ENCODE measurements at regions not wholly inside any gene's neighbourhood (a gene's known extent, or its start where the extent isn't known, plus 50 kb on each side); places are given as distances from the start of the nearest gene placed in this dataset.
"Not testable (repeated sequence)": the region's sequence is repeated elsewhere in the genome, so short reads cannot be mapped to it uniquely, and the experiment has no call there.

DNA sequence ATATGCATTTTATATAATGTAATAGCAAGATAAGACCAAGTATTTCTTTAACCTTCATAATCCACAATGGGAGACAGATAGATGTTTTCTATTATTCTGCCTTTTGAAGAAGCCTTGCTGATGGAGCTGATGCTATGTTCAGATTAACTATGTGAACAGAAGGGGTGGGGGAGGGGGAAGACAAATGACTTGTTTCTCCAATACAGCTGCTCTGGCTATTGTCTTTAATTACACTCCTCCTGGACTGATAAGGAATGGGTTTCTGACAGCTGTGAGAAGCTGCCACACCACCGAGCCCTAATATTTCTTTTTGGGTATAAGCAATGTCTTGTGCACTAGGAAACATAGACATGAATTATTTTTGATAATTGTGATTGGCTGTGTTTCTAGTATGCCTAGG, 62.0 kb downstream of the CAVIN4 start:
- in situ Hi-C loops (cut with MboI; ENCODE audit: low sequenced_read_pairs) = no loop called here

DNA sequence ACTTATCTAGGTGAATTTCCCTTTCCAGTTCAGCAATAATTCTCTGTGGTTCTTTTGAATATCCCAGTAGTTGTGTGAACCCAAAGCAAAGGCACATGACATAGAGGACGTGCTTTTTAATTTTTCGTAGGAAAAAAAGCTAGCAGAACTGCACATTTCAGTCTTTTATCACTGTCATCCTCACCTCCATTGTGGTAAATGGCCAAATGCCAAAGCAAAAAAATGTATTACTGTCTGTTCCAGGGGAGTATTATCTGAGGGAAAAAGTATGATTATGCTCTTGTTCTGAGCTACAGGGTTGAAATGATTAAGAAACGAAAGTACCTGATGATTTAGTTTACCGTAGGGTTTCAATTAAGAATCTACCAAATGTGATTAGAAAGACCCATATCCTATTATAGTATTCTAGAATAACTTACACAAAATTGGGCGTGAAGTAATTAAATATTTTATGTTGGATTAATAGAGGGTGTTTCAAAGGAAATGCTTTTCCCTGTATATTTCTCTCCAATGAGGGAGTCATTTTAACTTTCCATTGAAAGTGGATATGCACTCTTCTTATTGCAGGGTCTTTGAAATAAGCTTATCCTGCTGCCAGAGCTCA, 62.7 kb downstream of the CAVIN4 start:
- in situ Hi-C loops (cut with MboI; ENCODE audit: low sequenced_read_pairs) = no loop called here

DNA sequence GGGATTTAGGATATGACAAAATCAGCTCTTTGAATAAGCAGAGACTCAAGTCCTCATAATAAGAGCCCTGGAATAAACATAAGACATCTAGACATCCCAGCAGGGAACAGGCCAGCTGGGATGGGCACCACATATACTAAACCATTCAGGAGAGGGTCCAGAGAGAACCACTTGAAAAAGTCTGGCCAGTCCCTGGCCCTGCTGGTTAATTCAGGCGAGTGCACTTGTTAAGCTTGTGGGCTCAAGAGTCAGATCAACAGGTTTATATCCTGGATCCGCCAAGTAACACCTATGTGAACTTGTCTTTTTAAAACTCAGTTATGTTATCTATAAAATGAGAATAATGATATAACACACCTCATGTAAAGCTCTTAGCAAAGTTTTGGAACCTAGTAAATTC, 63.3 kb downstream of the CAVIN4 start:
- in situ Hi-C loops (cut with MboI; ENCODE audit: low sequenced_read_pairs) = no loop called here

DNA sequence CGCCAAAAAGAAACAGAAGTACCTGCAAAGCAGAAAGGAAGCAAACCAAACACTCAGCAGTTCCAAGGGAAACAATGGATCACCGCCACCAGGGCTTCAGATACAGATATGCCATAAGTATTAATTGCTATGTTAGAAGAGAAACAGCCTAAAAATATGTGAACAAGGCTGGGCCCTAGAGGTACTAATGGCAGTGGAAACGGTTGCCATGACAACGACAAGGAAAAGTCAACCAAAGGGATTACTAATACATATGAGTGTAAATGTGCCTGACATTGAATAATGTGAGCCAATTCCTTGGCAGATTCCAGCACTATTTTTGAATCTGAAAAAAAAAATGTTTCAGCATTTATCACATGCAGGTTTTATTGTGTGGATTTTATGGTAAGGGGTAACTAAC, 75.0 kb downstream of the CAVIN4 start:
- in situ Hi-C loops (cut with MboI; ENCODE audit: low sequenced_read_pairs) = no loop called here

DNA sequence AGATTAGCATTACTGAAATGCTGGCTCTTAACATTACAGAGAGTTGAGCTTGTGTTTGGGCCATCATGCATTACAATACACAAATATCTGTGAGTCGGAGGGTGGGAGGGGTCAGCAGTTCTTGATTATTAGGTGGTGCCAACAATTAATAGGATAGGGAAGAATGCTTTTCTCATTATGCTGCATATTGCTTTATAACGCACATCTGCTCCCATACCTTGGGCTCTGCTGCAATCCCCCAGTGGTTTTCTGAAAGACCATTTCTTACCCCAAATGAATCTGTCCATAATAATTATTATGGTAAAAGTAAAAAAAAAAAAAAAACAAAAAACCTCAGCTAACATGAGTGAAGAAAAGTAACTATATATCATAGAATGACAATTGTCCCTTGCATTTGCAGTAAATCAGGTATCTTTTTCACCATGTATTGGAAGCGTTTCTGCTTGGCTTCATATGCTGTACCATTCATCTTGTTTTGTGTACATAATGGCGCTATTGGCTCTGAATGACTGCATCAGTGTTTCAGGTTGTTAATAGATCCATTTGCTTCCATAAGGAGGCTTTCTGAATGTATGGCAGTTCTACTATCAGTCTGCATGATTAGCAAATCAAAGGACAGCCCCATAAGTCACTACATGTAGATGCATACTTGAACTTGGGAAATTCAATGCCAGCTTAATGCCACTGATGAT, 75.9 kb downstream of the CAVIN4 start:
- in situ Hi-C loops (cut with MboI; ENCODE audit: low sequenced_read_pairs) = no loop called here

DNA sequence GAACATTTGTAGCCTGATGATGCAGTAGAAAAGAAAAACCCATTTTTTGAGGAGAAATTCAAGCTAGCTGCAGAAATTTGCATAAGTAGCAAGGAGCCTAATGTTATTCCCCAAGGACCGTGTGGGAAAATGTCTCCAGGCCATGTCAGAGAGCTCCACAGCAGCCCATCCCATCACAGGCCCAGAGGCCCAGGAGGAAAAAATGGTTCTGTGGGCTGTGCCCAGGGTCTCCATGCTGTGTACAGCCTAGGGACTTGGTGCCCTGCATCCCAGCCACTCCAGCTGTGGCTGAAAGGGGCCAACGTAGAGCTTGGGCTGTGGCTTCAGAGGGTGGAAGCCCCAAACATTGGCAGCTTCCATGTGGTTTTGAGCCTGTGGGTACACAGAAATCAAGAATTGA, 79.0 kb downstream of the CAVIN4 start:
- in situ Hi-C loops (cut with MboI; ENCODE audit: low sequenced_read_pairs) = not testable (repeated sequence)

DNA sequence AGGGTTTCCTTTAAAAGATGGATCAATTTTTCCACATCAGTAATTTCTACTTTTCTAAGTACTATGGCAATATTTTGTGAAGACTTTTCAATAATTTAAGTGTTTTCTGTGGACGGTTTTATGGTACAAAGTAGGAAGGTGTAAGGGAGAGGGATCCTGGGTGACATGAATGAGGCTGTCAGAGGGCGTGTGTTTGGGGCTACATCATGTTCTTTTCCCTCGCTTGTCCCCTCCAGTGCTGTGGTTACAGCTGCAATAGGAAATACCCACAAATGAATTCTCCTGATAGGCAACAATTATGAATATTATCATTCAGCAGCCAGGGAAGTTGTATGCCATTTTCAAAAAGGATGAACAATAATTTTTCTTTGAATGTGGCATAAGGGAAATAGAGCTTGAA, 83.8 kb downstream of the CAVIN4 start:
- in situ Hi-C loops (cut with MboI; ENCODE audit: low sequenced_read_pairs) = no loop called here

DNA sequence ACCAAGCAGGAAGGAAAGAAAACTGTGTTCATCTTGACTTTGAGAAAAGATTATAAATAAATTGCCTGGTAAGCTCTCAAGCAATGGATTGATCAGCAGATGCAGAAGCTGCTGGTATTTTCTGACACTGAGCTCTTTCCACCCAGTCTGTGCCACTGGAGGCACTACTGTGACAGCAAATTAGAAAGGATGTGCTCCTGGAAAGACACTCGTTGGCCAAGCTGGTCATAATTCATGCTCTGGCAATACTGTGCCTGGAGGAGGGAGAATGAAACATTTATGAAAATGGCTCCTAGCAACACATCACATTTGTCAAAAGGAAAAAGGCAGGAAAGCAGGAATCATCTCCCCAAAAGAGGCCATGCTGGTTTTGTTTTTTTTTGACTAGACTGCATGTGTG, 84.2 kb downstream of the CAVIN4 start:
- in situ Hi-C loops (cut with MboI; ENCODE audit: low sequenced_read_pairs) = no loop called here

DNA sequence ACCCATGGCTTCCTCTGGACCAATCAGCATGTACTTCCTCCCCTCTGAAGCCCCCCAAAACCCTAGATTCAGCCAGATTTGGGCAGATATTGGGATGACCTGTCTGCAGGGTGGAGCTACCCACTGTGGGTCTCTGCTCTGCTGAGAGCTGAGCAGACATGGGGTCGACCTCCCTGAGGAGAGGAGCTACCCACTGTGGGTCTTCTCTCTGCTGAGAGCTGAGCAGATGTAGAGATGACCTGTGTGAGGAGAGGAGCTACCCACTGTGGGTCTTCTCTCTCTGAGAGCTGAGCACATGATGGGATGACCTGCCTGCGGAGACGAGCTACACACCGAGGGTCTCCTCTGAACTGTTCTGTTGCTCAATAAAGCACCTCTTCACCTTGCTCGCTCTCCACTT, 89.6 kb downstream of the CAVIN4 start:
- in situ Hi-C loops (cut with MboI; ENCODE audit: low sequenced_read_pairs) = no loop called here

DNA sequence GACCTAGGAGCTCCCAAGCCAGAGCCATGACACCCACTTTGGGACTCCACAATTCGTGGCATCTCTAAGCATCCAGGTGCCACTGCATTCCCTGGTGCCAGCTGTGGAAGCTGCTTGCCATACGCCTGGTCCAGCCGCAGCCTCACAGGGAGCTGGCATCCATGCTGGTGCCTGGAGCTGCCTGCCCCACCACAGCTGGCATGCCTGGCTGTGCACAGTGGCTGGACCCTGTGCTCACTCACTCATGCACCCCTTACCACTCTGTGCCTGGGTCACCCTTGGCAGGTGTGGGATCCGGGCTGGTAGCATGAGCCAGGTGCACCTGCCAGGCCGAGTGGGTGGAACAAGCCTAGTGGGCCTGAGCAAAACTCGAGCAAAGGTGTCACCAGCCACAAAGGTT, 90.1 kb downstream of the CAVIN4 start:
- in situ Hi-C loops (cut with MboI; ENCODE audit: low sequenced_read_pairs) = no loop called here

DNA sequence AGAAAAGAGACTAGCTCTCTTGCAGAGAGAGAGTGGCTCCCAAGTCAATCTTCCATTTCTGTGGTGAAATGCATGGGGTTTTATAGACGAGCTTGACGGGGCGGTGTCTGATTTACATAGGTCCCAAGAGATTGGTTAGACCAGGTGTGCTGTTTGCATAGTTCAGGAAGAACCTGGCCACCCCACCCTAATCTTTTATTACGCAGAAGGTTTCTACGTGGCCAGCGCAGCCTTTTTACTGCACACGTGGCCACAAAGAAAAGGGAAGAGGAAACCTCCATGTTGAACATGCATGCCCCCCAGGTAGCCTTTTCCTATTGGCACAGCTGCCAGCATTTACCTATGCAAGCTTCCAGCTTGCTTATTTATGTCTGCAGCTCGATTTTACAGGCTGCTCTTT, 92.1 kb downstream of the CAVIN4 start:
- in situ Hi-C loops (cut with MboI; ENCODE audit: low sequenced_read_pairs) = no loop called here

DNA sequence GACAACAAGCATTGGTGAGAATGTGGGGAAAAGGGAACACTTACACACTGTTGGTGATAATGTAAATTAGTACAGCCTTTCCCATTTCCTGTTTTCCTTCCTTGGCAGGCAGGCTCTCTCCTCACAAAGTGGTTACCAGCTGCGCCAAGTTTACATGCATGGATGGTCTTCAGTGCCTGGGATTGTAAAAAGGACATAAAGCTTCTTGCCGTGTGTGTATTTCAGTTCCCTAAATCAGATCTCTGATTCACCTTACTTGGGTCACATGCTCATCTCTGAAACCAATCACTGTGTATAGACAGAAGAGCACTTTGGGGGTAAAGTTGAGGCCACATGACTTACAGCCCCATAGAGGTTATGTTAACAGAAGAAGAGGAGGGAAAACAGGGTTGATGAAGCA, 92.8 kb downstream of the CAVIN4 start:
- in situ Hi-C loops (cut with MboI; ENCODE audit: low sequenced_read_pairs) = no loop called here

DNA sequence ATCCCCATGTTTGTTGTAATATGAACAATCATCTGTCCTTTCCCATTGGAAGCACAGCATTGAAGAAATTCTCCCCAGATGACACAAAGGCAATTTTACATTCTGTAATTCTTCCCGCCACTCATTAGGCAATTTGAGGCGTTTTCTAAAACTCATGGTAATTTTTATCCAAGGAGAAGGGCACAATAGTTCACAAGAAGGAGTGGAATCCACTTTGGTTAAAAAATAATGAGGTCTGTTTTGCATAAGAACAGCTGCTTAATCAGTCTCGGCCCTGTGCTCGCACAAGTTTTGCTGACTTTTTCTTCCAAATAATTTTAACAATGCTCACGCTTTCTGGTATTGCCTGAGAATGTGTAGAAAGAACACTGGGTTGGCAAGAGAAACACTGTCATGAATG, 94.0 kb downstream of the CAVIN4 start:
- in situ Hi-C loops (cut with MboI; ENCODE audit: low sequenced_read_pairs) = no loop called here

DNA sequence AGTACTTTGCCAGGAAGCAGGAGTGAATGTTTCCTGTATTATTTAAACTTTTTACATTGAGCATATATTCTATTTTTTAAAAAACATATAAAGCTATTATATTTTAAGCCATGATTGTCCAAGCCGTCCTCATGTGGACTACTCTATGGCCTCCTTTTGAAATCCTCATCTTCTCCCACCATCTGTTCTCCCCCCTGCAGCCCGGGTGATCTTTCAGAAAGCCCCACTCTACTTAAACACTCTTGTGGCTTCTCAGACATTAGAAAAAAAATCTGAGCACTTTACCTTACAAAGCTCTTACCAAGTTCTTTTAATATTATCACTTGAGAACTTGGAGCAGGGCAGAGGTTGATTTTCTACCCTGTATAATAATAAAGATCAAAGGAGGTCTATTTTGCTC, 95.4 kb downstream of the CAVIN4 start:
- in situ Hi-C loops (cut with MboI; ENCODE audit: low sequenced_read_pairs) = no loop called here

DNA sequence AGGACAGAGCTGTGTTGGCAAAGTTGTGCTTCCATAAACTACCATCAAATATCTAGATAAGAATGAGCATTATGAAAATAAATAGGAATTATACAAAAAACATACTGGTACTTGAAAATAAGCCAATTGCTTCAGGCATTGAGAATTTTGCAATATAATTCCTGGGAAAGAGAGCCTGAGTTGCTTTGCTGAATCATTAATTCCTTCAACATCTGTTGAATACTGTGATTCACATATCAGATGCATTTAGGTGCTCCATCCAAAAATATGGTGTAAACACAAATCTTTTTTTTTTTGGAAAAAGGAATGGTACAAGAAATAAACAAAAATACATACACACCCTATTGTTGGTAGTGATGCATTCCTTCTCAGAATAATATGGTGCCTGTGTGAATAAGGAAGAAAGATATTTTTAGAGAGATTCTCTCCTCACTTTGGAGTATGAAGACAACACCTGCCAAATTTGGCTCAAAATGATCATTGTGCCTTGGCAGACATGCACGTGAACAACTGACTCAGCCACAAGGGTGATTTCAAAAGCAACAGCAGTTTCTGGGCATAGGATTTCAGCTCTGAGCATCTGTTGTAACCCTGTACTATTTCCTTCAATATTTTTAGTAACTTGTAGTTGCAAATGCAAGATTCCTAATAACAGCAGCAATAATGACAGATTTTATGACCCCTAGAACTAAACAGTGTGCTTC, 96.7 kb downstream of the CAVIN4 start:
- in situ Hi-C loops (cut with MboI; ENCODE audit: low sequenced_read_pairs) = no loop called here

DNA sequence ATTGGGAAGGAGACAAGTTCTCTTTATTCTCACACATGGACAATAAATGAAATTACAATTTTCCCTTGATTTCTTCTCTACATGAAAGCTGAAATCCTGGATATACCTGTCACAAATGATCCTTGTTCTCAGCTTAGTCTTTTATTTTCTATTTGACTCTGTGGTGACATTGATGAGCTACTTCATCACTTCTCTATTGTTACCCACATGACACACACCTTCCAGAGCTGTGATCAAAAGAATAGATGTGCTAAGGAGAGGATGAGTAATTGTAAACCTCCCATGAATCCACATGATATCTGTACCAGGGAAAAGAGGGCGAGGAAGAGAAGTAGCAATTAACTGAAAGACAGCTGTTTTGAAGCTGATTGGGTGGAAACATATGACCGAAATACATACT, 102.0 kb downstream of the CAVIN4 start:
- in situ Hi-C loops (cut with MboI; ENCODE audit: low sequenced_read_pairs) = no loop called here

DNA sequence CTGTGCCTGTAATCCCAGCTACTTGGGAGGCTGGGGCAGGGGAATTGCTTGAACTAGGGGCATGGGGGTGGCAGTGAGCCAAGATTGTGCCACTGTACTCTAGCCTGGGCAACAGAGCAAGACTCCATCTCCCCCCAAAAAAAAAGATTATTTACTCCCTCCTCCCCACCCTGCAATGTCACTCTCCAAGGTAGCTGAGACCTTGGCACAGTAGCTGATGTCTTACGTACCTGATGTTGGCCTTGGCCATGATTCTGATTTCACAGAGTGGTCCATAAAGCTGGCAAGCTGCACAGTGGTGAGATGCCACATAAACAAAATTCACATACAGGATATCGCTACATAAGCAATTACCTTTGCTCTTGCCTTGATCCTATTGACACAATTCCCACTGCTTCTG, 108.5 kb downstream of the CAVIN4 start:
- in situ Hi-C loops (cut with MboI; ENCODE audit: low sequenced_read_pairs) = no loop called here

DNA sequence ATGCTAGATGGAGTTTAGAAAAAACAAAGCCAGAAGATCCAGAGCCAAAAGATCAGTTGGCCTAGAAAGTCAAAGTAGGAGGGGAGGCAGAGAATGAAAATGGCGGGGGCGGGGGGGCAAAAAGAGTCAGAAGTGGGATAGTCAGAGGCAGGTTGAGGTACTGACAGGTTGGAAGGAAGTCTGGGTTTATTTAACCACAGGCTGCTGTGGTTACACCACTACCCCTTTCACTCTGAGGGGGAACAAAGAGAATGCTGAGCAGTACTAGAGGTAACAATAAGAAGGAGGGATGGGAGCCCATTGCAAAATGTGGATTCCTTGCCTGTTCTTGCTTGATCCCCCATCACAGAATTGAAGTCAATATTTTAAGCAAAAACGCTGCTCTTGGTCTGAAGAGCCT, 111.8 kb downstream of the CAVIN4 start:
- in situ Hi-C loops (cut with MboI; ENCODE audit: low sequenced_read_pairs) = no loop called here

DNA sequence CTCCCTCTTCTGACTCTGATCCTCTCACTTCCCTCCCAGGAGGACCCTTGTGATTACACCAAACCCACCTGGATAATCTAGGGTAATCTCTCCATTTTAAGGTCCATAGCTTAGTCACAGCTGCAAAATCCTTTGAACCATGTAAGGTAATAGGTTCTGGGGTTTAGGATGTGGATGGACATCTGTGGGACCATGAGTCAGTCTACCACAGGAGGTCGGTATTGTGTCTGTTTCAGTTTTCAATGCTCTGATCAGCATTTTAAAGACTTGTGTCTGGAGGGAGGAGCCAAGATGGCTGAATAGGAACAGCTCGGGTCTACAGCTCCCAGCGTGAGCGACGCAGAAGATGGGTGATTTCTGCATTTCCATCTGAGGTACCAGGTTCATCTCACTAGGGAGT, 112.6 kb downstream of the CAVIN4 start:
- in situ Hi-C loops (cut with MboI; ENCODE audit: low sequenced_read_pairs) = no loop called here

DNA sequence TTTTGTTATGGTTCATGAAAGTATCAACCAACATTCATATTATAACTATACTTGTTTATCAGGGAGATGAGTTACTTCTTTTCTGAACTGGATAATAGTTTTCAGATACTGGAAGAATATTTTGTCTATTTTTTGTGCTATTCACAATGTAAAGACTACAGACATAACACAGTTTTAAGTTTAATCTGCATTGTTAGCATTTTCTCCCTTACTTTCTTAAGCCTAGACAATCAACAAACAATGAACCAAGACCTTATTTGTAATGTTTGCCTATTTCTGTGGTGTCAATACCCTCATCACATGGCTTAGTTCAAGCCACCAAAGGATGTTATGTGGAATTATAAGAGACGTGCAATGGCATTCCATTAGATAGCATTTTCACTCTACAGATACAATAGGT, 119.5 kb downstream of the CAVIN4 start:
- in situ Hi-C loops (cut with MboI; ENCODE audit: low sequenced_read_pairs) = no loop called here

DNA sequence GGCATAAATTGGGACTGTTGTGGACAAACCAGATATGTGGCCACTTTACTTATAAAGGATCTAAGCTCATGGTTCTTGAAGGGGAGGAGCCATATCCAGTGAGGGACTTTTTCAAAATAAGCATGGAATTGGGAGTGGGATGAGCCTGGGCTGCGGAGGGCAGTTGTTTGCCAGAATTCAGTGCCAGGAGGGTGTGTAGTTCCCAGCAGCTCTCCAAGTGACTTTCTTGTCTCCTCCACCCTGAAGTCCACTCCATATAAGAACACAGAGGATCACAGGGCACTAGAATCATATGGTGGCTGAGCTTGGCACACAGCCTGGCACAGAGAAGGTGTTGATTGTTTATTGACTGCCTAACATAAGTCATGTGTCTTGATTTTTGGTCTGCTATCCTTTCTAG, 121.1 kb downstream of the CAVIN4 start:
- in situ Hi-C loops (cut with MboI; ENCODE audit: low sequenced_read_pairs) = no loop called here

DNA sequence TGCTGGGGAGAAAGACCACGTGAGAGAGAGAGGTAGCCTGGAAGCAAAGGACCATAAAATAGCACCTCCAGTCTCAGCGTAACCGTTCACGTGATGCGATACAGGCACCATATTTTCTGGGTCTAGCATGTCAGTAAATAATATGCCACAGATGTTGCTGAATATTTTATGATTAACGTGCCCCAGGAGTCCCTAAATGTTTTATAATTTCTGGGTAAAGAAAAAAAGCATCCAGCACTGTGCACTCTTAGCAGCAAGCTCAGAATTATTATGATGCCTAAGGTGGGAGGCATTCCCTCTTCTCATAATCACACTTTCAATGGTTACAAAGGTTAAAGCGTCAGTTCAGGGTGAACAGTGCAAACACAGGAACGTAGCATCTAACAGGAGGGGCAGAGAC, 121.8 kb downstream of the CAVIN4 start:
- in situ Hi-C loops (cut with MboI; ENCODE audit: low sequenced_read_pairs) = loop anchor here (25.0 kb wide), 1 partner anchor 613 kb away; no protein-coding TSS in a partner anchor
